Fibroblast of peridontal ligament (primary cell): ENCODE measurements at regions not wholly inside any gene's neighbourhood (a gene's known extent, or its start where the extent isn't known, plus 50 kb on each side); places are given as distances from the start of the nearest gene placed in this dataset.
A peak's percentile ranks its signal among the peaks of the same experiment; 100 is the strongest.

Source experiments
- DNase-seq: peaks from one replicate; pipeline ENCODE4 v3.0.0-alpha.2; 2010; ENCODE audit errors: extremely low read depth

- no peak for DNase-seq
These were observed 290.1 kb upstream of the PTGER4 start for GRCh38 chr5:40389591-40389990.

DNA sequence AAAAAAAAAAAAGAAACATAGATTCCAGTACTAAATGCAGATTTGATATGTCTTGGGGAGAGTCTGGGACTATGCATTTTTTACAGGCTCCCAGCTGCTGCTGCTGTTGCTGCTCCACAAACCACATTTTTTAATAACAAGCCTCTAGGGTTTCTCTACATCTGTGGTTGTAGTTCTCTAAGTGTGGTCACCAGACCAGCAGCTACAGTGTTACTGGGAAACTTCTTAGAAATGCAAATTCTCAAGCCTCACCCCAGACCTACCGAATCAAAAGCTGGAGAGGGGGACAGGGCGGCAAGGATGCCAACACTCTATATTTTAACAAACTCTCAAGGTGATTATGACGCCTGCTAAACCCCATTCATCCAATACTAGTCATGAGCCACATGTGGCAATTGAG, 293.4 kb upstream of the PTGER4 start:
- peak; percentile 82 for DNase-seq

DNA sequence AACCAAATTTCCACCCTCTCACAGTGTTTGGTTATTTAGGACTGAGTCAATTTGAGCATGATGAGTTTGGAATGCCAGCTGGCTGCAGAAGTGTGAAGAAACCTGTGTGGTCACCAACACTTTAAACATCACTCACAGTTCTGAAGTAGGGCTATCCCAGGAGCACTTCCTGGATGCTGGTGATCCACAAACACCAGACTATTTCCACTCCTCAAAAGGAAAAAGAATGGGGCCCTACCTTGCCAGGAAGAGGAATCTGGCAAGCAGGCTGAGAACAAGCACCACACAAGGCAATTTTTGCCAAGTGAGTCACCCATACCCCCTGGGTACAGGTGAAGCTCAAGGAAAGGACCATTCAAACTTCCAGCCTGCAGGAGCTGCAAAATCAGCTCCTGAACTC, 294.2 kb upstream of the PTGER4 start:
- peak; percentile 37 for DNase-seq

GRCh38 chr5:40384782-40385390, 294.8 kb upstream of the PTGER4 start:
- DNase-seq: no peak

- DNase-seq: peak; percentile 86
These were observed 295.7 kb upstream of the PTGER4 start for GRCh38 chr5:40383749-40384651.

DNA sequence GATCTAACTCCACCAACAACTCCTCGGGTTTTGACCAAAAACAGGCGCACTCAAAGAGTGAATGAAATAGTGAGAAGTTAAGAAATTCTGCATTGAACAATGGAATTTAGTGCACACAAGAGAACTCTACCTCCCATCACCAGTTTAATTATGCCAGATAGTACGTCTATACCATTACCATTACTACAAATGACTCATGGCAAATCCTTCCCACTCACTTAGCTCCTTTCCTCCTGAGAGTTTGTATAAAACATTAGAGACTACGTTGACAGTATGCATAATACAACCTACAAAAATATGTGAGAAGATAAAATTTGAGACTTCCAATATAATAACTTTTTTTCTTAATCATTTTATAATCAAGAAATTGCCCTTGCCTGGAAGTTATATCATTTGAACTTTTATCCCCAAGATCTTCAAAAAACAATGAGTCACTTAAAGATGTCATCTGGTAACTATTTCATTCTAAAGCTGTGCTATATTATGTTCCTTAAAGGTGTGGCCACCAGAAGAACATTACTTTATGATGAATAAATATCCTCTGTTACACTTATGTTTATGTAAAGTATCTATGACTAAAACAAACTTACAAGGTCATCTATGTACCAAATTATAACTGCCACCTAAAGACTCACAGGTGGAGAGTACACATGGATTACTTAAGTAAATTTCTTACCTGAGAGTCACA, 297.9 kb upstream of the PTGER4 start:
- no peak for DNase-seq

- no peak for DNase-seq
These were observed 298.7 kb upstream of the PTGER4 start for GRCh38 chr5:40381016-40381415.

GRCh38 chr5:40378396-40379177, 301.1 kb upstream of the PTGER4 start:
- no peak for DNase-seq

GRCh38 chr5:40376566-40376965, 303.1 kb upstream of the PTGER4 start:
- DNase-seq: no peak

DNA sequence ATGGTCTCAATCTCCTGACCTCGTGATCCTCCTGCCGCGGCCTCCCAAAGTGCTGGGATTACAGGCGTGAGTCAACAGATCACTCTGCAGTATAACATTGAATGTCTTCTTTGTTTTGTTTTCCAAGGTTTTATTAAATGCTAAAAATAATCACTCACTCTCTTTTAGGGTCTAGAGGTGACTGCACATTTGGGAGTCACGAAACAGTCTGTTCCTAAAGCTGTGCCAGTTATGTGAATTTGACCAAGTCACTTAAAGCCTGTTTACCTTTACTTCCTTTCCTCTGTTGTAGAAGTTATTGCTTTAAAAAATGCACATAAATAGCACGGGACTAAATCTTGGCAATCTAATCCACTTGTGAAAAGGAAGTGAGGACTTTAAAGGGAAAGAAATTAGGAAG, 304.9 kb upstream of the PTGER4 start:
- DNase-seq: no peak

DNA sequence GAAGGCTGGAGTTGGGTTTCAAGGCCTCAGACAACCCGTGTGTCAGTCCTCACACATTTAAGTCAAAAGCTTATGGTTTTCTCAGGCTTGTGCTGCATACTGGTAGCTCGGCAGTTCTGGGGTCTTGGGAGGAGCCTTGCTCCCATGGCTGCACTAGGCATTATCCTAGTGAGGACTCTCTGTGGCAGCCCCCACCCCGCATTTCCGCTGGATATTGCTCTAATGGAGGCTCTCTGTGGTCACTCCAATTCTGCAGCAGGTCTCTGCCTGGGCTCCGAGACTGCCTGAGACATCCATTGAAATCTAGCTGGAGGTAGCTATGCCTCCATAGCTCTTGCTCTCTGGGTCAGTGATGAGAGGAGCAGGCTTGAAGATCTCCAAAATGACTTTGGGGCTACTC, 311.5 kb upstream of the PTGER4 start:
- DNase-seq: no peak

- peak; percentile 39 for DNase-seq
These were observed 312.5 kb upstream of the PTGER4 start for GRCh38 chr5:40367255-40367654.

- DNase-seq: no peak
These were observed 314.1 kb upstream of the PTGER4 start for GRCh38 chr5:40365342-40366330.

DNA sequence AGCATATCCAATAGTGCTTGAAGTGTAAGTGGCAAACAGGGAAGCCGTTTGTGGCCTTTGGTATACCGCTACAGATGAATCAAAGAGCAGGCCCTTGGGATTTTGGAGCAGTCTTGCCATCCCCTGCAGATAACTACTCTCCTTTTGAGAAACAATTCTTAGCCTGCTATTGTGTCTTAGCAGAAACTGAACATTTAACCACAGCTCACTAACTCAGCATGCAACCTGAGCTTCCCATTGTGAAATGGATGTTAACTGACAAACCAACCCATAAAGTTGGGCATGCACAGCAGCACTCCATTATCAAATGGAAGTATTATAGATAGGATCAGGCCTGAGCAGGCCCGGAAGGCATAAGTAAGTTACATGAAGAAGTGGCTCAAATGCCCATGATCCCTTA, 315.3 kb upstream of the PTGER4 start:
- no peak for DNase-seq

DNA sequence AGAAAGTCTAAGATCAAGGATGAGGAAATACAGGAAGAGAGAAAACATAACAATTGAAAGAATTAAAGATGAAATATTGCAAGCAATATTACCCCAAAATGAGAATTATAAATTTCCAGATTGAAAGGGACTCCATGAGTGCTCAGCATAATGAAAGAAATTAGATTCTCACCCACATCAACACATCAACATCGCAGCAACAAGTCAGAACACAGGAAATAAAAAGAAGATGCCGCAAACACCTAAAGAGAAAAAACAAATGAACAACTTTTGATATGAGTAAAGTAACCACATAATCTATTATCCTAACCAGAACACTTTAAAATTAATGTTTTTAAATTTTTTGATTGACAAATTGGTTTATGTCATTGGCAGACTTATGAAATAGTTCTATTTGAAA, 318.3 kb upstream of the PTGER4 start:
- no peak for DNase-seq

DNA sequence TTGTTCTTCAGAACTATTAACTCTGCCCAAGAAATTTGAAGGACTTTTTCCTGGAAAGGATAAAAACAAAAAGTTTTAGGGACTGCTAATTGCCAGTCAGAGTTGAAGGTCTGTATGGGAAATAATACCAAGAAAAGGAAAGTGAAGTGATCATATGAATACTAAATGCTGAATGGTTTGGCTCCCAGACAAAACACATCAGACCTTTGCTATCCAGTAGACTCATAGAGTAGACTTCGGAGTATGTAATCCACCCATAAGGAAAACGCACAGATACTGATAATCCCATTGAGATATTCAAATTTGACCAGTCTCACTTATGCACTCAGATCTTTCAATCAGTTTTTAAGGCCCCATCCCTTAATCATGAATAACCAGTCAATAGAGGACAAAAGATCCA, 319.0 kb upstream of the PTGER4 start:
- DNase-seq: peak; percentile 20

GRCh38 chr5:40359832-40360231, 319.9 kb upstream of the PTGER4 start:
- DNase-seq: no peak

GRCh38 chr5:40359093-40359492, 320.6 kb upstream of the PTGER4 start:
- no peak for DNase-seq

GRCh38 chr5:40356248-40356647, 323.5 kb upstream of the PTGER4 start:
- peak; percentile 22 for DNase-seq

GRCh38 chr5:40355846-40356245, 323.9 kb upstream of the PTGER4 start:
- DNase-seq: no peak

DNA sequence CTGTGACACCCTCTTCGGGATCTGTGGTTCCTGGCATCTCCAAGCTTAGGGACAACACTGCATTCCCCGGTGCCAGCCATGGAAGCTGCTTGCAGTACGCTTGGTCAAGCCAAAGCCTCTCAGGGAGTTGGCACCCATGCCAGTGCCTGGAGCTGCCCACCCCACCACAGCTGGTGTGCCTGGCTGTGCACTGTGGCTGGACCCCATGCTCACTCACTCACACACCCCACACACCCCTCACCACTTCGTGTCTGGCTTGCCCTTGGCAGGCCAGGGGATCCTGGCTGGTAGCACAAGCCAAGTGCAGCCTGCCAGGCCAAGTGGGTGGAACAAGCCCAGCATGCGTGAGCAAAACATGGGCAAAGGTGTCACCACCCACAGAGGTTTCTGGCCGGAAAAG, 324.5 kb upstream of the PTGER4 start:
- DNase-seq: no peak
